GM19328 (cell line): ENCODE measurements at regions not wholly inside any gene's neighbourhood (a gene's known extent, or its start where the extent isn't known, plus 50 kb on each side); places are given as distances from the start of the nearest gene placed in this dataset.
"Not testable (repeated sequence)": the region's sequence is repeated elsewhere in the genome, so short reads cannot be mapped to it uniquely, and the experiment has no call there.

Experiments
- ATAC-seq: cut with Tn5 transposase; IDR thresholded peaks from one replicate; pipeline ENCODE4 v1.9.1; 2021; ENCODE audit warnings: mild to moderate bottlenecking, moderate library complexity; ENCODE audit not compliant: unreplicated experiment

GRCh38 chr4:178015046-178015445, 572.8 kb upstream of the AGA start:
- not testable (repeated sequence) for ATAC-seq

GRCh38 chr4:178026999-178027398, 584.8 kb upstream of the AGA start:
- no peak for ATAC-seq

- no peak for ATAC-seq
These were observed 585.6 kb upstream of the AGA start for GRCh38 chr4:178027796-178028195.

GRCh38 chr4:178028481-178028880, 586.2 kb upstream of the AGA start:
- no peak for ATAC-seq

DNA sequence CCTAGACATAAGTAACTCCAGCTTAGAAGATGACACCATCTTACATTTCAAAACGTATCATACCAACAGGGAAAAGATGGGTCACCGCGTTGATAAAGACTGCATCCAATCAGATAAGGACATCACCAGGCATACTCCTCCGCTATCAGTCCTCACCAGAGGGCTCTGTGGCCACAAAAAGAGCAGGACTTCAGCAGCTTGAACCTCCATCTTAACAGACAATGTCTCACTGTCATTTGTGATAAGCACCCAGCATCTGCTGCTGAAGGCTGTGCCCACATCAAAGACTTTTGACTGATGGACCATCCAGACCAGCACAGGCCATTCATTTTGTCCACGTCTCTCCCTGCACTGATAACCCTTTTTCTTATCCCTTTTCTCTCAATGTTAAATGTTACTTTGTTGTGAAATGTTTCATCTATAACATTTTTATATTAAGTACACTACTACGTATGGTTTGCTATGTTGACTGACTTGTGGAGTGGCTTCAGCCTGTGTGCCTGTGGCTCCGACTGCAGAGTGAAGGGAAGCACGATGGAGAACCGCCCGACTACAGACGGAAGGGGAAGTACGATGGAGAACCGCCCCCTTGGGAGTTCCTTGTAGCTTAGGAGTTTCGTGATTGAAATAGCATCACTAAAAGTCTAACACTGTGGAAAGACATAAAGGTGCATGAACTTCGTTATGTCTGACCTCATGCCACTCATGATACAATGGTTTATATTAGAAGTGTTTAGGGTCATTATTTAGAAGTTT, 595.4 kb upstream of the AGA start:
- no peak for ATAC-seq

DNA sequence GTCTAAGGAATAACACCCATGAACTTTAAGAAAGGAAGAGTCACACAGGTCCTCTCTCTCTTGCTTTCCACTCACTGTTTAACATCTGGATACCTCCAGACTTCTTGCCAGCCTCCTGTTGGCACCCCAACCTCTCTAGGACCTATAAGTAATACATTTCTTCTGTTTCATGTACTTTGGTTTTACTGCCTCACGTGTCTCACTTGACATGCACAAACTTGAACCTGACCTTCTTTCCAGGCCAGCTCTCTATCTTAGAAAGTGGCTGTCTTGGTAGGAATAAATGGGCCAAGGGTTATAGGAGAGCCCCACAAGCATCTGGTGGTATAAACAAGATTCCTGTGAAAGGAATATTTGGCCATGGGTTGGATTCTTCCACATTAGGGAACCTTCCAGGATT, 614.8 kb upstream of the AGA start:
- ATAC-seq, result no peak

DNA sequence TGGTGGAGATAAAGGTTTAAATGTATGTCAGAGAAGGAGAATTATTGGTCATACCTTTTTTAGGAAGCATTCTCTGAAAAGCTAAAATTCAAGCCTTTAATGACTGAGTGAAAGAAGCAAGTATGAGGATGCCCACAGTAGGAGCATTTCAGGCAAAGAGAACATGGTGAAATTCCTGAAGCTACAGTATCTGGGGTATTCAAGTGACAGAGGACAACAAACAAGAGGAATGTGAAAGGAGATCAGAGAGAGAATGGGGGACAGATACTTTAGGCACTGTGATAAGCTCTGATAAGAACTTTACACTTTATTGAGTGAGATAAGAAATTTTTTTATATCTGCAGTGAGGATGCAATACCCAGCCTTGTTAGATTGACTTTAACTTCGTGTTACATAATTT, 621.3 kb upstream of the AGA start:
- ATAC-seq, result no peak

DNA sequence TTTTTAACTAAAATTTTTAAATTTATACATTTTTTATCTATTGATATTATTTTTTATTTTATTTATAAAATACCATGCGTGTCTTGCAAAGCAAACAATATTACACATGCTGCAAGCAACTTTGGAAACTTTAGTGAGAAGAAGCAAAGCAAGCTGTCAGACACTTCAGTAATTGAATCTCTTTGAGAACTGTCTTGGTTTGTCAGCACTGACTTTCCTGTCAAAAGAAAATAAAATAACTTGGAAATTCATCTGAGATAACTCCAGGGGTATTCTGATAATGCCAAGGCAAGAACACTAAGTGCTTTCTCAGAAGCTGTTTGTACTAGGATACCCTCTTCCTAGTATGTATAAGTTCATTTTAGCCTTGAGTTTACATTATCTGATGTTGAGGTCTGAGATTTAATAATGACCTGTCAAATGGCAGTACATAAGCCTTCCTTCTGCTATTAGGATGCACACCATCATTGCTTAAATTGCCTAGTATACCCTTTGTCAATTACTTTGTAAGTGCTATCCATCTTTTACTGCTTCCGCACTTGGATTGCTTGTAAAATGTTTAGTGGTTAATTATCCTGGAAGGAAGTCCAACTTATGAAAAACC, 624.2 kb upstream of the AGA start:
- no peak for ATAC-seq

DNA sequence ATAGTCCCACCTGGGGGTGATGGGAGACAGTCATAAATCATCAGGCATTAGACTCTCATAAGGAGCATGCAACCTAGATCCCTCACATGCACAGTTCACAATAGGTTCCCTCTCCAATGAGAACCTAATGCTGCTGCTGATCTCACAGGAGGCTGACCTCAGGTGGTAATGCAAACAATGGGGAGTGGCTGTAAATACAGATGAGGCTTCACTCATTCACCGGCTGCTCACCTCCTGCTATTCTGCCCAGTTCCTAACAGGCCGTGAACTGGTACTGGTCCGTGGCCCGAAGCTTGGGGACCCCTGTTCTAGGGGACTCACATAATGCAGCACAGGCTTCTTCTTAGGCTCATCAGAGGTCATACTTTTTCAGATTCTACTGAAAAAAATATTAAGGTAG, 625.9 kb upstream of the AGA start:
- no peak for ATAC-seq

DNA sequence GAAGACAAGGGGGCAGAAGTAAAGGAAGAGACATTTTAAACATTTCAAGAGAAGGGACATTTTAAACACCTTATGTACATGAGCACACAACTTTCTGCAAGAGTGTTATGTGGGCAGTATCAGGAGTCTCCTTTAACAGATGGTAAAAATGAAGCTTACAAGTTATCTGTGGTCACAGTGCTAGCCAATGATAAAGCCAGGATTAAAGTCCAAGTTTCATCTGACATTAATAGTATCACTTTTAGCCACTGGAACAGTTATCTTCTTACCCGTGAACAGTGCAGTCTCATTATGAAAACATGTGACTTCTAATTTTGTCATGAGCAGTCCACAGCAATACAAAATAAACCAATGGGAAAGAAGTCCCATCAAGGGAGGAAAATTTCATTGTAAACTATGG, 627.9 kb upstream of the AGA start:
- no peak for ATAC-seq

GRCh38 chr4:178080312-178080711, 638.1 kb upstream of the AGA start:
- ATAC-seq, result no peak

- ATAC-seq, result no peak
These were observed 638.9 kb upstream of the AGA start for GRCh38 chr4:178081176-178081575.

DNA sequence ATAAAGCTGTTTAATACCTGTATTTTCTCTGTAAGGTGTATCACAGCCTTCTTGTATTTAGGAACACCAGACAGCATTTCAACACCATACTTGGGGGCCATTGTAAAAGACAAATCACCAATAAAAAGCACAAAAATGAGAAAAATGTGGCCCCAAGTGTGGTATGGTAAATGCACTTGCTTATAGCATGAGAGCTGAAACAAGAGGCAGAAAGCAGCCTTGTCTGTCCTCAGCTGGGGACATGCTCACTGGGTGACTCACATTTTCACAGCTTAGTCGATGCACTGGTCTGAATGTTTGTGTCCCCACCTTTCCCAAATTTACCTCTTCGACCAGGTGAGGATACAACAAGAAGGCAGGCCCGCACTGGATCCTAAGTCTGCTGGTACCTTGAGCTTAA, 639.7 kb upstream of the AGA start:
- ATAC-seq, result no peak

GRCh38 chr4:178082906-178083305, 640.7 kb upstream of the AGA start:
- ATAC-seq, result no peak

DNA sequence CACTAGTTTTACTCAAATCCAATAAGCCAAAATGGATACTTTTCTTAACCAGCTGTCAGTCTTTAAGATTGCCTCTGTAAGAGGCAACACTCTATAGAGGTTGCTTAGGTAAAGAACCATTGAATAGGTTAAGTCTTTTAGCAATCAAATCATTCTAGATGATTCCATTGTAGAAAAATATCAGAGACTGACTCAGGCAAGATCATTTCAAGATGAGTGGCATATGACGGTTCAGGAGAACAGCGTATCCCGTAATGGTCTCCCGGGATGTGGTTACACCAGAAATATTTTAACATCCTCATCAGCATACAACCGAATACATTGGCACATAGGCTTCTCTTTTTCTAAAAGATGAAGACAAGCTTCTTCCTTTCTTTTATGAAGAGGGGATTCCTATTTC, 641.7 kb upstream of the AGA start:
- ATAC-seq, result no peak

DNA sequence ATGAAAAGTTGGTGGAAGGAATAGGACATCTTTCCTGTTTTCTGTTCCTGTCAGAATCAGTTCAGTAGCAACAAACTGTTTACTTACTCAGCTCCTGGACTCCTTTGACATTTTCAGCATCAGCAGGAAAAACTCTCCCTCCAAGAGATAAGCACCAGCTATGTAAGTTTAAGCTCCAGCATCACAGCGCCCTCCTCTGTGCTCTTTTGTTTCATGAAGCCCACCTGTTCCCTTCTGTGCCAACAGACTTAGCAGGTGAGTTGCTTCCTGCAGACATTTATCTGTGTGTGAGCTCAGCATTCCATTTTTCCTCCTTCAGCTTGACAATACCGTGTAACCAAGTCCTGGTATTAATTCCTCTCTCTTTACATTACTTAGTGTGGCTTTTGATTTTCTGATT, 644.1 kb upstream of the AGA start:
- no peak for ATAC-seq

DNA sequence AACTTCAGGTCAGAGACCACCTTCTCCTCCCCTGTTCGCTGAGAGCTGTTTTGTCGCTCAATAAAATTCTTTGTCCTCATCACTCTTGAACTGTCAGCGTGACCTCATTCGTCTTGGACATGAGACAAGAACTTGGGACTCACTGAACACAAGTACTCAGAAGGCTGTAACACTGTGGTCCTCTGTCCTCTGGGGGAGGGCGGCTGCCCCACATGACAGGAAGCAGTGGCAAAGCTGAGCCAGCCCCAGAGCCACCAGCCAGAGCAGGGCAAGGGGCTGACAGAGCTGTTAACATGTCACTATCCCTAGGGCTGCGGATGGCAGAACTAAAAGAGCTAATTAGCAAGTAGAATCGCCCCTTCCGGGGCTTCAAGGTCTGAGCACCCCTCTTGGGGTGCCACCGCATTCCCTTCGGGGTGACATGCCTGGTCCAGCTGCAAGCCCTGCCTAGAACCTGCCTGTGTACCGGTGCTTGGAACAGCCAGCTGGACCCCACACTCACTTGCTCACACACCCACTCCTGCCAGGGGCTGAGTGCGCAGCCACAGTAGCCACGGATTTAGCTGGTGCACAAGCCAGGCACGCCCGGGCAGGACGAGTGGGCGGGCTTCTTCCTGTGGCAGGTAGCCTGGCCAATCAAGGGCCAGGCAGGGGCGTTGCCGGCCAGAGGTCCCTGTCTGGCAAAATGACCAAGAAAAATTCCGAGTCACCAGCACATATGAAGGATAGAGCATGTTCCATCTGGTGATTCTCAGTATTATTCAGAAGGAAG, 648.6 kb upstream of the AGA start:
- no peak for ATAC-seq

GRCh38 chr4:178102139-178102538, 659.9 kb upstream of the AGA start:
- no peak for ATAC-seq

- no peak for ATAC-seq
These were observed 663.0 kb upstream of the AGA start for GRCh38 chr4:178105242-178105641.

- no peak for ATAC-seq
These were observed 694.6 kb upstream of the AGA start for GRCh38 chr4:178136736-178137345.

DNA sequence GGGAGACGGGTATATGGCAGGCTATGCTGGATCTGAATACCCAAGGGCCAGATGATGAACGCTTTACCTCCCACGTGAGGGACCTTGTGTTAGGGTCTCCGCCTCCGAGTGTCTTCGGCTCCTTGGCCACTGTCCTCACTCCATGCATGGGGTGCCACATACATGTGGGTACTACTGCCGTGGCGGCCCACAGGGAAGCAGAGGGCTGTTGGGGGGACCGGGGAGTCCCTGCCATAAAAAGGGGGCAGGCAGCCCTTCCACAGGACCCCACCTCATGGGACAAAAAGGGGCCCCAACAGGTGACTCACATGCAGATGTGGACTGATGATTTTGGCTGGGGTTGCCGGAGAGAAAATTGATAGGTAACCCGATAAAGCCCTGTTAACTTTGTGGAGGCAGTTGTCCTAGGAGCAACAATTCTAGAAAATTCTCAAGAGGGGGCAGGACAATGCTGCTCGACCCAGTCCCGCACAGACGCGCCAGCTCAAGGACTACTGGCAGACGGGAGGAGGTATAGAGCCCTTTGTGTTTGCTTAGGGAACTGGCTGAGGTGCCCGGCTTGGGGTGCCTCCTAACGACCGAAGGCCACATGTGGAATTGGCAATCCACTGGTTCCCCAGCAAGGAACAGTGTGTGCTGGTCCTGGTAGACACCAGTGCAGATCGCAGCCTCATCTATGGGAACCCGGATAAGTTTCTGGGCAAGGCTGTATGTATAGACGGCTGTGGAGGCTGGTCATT, 695.7 kb upstream of the AGA start:
- ATAC-seq, result no peak
